ENCODE measurements at regions not wholly inside any gene's neighbourhood (a gene's known extent, or its start where the extent isn't known, plus 50 kb on each side); places are given as distances from the start of the nearest gene placed in this dataset.
A peak's percentile ranks its signal among the peaks of the same experiment; 100 is the strongest.

- Mint-ChIP-seq H3K4me1 (peaks cover 14% of the 10 kb centered on the region), H3K36me3 (no peaks in the 10 kb centered on the region), H3K4me3 (no peak overlapping the region), H3K9me3 (peaks cover 2% of the 10 kb centered on the region), H3K27ac (no peak overlapping the region), H3K27me3 (ENCODE audit: insufficient read depth, low read depth) (peaks cover 6% of the 10 kb centered on the region)
- Histone ChIP-seq H4K20me1 (ENCODE audit: low read depth) (no peaks in the 10 kb centered on the region), H3K4me3 (no peak overlapping the region), H3K27me3 (no peaks in the 10 kb centered on the region), H3K4me1 (peaks cover 22% of the 10 kb centered on the region), H3K36me3 (no peaks in the 10 kb centered on the region), H3K27ac (no peak overlapping the region), H3F3A (ENCODE audit: low read depth) (no peaks in the 10 kb centered on the region), H2AFZ (replicated peaks) (peak overlapping the region; percentile 61), H3K9me3 (ENCODE audit: low read depth) (no peaks in the 10 kb centered on the region), H3K79me2 (ENCODE audit: low read depth) (no peaks in the 10 kb centered on the region), H3K9ac (no peak overlapping the region), H3K4me2 (no peak overlapping the region)
- no peak for DNase-seq (ENCODE audit: low spot score)
- TF ChIP-seq EZH2 (IDR thresholded peaks at IDR 0.05) = no peak
- TF ChIP-seq, protein P1, sequence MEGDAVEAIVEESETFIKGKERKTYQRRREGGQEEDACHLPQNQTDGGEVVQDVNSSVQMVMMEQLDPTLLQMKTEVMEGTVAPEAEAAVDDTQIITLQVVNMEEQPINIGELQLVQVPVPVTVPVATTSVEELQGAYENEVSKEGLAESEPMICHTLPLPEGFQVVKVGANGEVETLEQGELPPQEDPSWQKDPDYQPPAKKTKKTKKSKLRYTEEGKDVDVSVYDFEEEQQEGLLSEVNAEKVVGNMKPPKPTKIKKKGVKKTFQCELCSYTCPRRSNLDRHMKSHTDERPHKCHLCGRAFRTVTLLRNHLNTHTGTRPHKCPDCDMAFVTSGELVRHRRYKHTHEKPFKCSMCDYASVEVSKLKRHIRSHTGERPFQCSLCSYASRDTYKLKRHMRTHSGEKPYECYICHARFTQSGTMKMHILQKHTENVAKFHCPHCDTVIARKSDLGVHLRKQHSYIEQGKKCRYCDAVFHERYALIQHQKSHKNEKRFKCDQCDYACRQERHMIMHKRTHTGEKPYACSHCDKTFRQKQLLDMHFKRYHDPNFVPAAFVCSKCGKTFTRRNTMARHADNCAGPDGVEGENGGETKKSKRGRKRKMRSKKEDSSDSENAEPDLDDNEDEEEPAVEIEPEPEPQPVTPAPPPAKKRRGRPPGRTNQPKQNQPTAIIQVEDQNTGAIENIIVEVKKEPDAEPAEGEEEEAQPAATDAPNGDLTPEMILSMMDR (IDR thresholded peaks at IDR 0.05) = no peak
- no peak for TF ChIP-seq EZH2phosphoT487 (IDR thresholded peaks at IDR 0.05)
These were observed 132.6 kb downstream of the FHDC1 start for GRCh38 chr4:153068751-153069150.

- Histone ChIP-seq H3K4me1 (peaks cover 32% of the 10 kb centered on the region), H3K27me3 (no peaks in the 10 kb centered on the region), H3K79me2 (ENCODE audit: low read depth) (no peaks in the 10 kb centered on the region), H3K9me3 (ENCODE audit: low read depth) (no peaks in the 10 kb centered on the region), H3K27ac (no peak overlapping the region), H4K20me1 (ENCODE audit: low read depth) (no peaks in the 10 kb centered on the region), H3K9ac (no peak overlapping the region), H3F3A (ENCODE audit: low read depth) (peaks cover 18% of the 10 kb centered on the region), H3K4me3 (no peak overlapping the region), H3K4me2 (no peak overlapping the region), H2AFZ (replicated peaks) (no peak overlapping the region), H3K36me3 (no peaks in the 10 kb centered on the region)
- H3K27ac Mint-ChIP-seq = no peak overlapping the region
- H3K27me3 Mint-ChIP-seq (ENCODE audit: insufficient read depth, low read depth) = peaks cover 2% of the 10 kb centered on the region
- H3K4me3 Mint-ChIP-seq = no peak overlapping the region
- no peaks in the 10 kb centered on the region for H3K36me3 Mint-ChIP-seq
- DNase-seq (ENCODE audit: low spot score) = no peak
- peaks cover 18% of the 10 kb centered on the region for H3K4me1 Mint-ChIP-seq
- TF ChIP-seq, protein P1 (IDR thresholded peaks at IDR 0.05) = no peak
- no peak for TF ChIP-seq EZH2 (IDR thresholded peaks at IDR 0.05)
- TF ChIP-seq EZH2phosphoT487 (IDR thresholded peaks at IDR 0.05) = no peak
- H3K9me3 Mint-ChIP-seq = peaks cover 4% of the 10 kb centered on the region
These were observed 132.2 kb upstream of the TRIM2 start for GRCh38 chr4:153071958-153072598.

- Histone ChIP-seq H3K79me2 (ENCODE audit: low read depth) (no peaks in the 10 kb centered on the region), H3K27ac (no peak overlapping the region), H3K9me3 (ENCODE audit: low read depth) (no peaks in the 10 kb centered on the region), H3F3A (ENCODE audit: low read depth) (peaks cover 18% of the 10 kb centered on the region), H3K4me3 (no peak overlapping the region), H3K9ac (no peak overlapping the region), H4K20me1 (ENCODE audit: low read depth) (no peaks in the 10 kb centered on the region), H3K4me1 (peaks cover 29% of the 10 kb centered on the region), H3K36me3 (no peaks in the 10 kb centered on the region), H2AFZ (replicated peaks) (no peak overlapping the region), H3K4me2 (no peak overlapping the region), H3K27me3 (no peaks in the 10 kb centered on the region)
- Mint-ChIP-seq H3K27ac (no peak overlapping the region), H3K27me3 (ENCODE audit: insufficient read depth, low read depth) (peaks cover 4% of the 10 kb centered on the region), H3K4me1 (peaks cover 15% of the 10 kb centered on the region), H3K9me3 (peaks cover 5% of the 10 kb centered on the region), H3K4me3 (no peak overlapping the region), H3K36me3 (no peaks in the 10 kb centered on the region)
- TF ChIP-seq, protein P1 (IDR thresholded peaks at IDR 0.05) = no peak
- TF ChIP-seq EZH2 (IDR thresholded peaks at IDR 0.05) (no peak), EZH2phosphoT487 (IDR thresholded peaks at IDR 0.05) (no peak)
- DNase-seq (ENCODE audit: low spot score) = no peak
These were observed 131.6 kb upstream of the TRIM2 start for GRCh38 chr4:153072661-153073060.

Measured in neural progenitor cell (in vitro differentiated cells).